CD14-positive monocyte (primary cell): ENCODE measurements at regions not wholly inside any gene's neighbourhood (a gene's known extent, or its start where the extent isn't known, plus 50 kb on each side); places are given as distances from the start of the nearest gene placed in this dataset.

Source experiments
- DNase-seq, 3 donors: peaks; one replicate each; pipeline ENCODE4 v3.0.0-alpha.2; 2011 to 2022
- H2AFZ ChIP-seq: 2 replicates; pipeline ENCODE4 v1.6.0; 2012; ENCODE audit warnings: mild to moderate bottlenecking, low read depth, low read length, inconsistent platforms; ENCODE audit not compliant: insufficient read depth, poor library complexity, severe bottlenecking
- H3K27ac ChIP-seq, 2 donors: 1 replicate in 1 of 2; 2 replicates in 1 of 2; pipeline ENCODE4 v1.5.1; 2012 to 2013; ENCODE audit warnings: low read length in 2 of 2, control low read depth in 1 of 2, inconsistent platforms in 1 of 2, low read depth in 1 of 2, mild to moderate bottlenecking in 1 of 2
- H3K27me3 ChIP-seq, 2 donors: one replicate each; pipeline versions ENCODE4 v1.6.0 to v1.6.1; 2011 to 2013; ENCODE audit warnings: low read length in 2 of 2; ENCODE audit not compliant: control insufficient read depth in 2 of 2, insufficient read depth in 2 of 2
- H3K36me3 ChIP-seq, 2 donors: replicated peaks in 1 of 2; 1 replicate in 1 of 2; 2 replicates in 1 of 2; pipeline versions ENCODE4 v1.5.1 to v1.6.1; 2012 to 2013; ENCODE audit warnings: low read length in 2 of 2, control low read depth in 1 of 2, inconsistent platforms in 1 of 2, mild to moderate bottlenecking in 1 of 2; ENCODE audit not compliant: insufficient read depth in 2 of 2, control insufficient read depth in 1 of 2
- H3K4me1 ChIP-seq, 2 donors: 1 replicate in 1 of 2; 2 replicates in 1 of 2; pipeline versions ENCODE4 v1.5.1 to v1.6.1; 2012 to 2013; ENCODE audit warnings: low read length in 2 of 2, control low read depth in 1 of 2, inconsistent platforms in 1 of 2, mild to moderate bottlenecking in 1 of 2, moderate library complexity in 1 of 2; ENCODE audit not compliant: insufficient read depth in 2 of 2, control insufficient read depth in 1 of 2
- H3K4me2 ChIP-seq: replicated peaks from 2 replicates; pipeline ENCODE3; 2012; ENCODE audit warnings: low read length, moderate library complexity, mild to moderate bottlenecking; ENCODE audit not compliant: poor library complexity, severe bottlenecking; ENCODE audit errors: extremely low read depth
- H3K4me3 ChIP-seq, 3 experiments: fragments of 200-600 bp in 1 of 3; sonication (generic) in 1 of 3; replicated peaks in 1 of 3; 1 replicate in 2 of 3; 2 replicates in 1 of 3; pipeline ENCODE4 v1.5.1; 2011 to 2013; ENCODE audit warnings: low read length in 3 of 3, mild to moderate bottlenecking in 3 of 3, control low read depth in 2 of 3, low read depth in 2 of 3, inconsistent platforms in 1 of 3, moderate library complexity in 1 of 3
- H3K79me2 ChIP-seq: 2 replicates; pipeline ENCODE4 v1.6.0; 2012; ENCODE audit warnings: mild to moderate bottlenecking, control low read depth, inconsistent platforms, low read length, moderate library complexity; ENCODE audit not compliant: insufficient read depth
- H3K9ac ChIP-seq: 2 replicates; pipeline ENCODE4 v1.6.0; 2017; ENCODE audit warnings: low read length, mild to moderate bottlenecking; ENCODE audit not compliant: insufficient read depth, poor library complexity, severe bottlenecking
- H3K9me3 ChIP-seq, 2 donors: replicated peaks in 1 of 2; 1 replicate in 1 of 2; 2 replicates in 1 of 2; pipeline versions ENCODE4 v1.5.1 to v1.6.1; 2012 to 2013; ENCODE audit warnings: low read length in 2 of 2, control low read depth in 1 of 2; ENCODE audit not compliant: control insufficient read depth in 1 of 2, insufficient read depth in 1 of 2
- H4K20me1 ChIP-seq: 2 replicates; pipeline ENCODE4 v1.6.0; 2012; ENCODE audit warnings: mild to moderate bottlenecking, low read length, control low read depth, moderate library complexity; ENCODE audit not compliant: insufficient read depth
- H3K27ac Mint-ChIP-seq, 7 donors: one replicate each; pipeline ENCODE4 v1.8.0; 2020; ENCODE audit warnings: mild to moderate bottlenecking in 7 of 7, mixed read lengths in 7 of 7, moderate library complexity in 6 of 7, inconsistent platforms in 2 of 7
- H3K27me3 Mint-ChIP-seq, 3 donors: one replicate each; pipeline ENCODE4 v1.8.0; 2021 to 2022; ENCODE audit warnings: low read depth in 3 of 3, mild to moderate bottlenecking in 3 of 3, mixed read lengths in 3 of 3, moderate library complexity in 3 of 3, inconsistent platforms in 1 of 3
- H3K36me3 Mint-ChIP-seq, 2 donors: one replicate each; pipeline ENCODE4 v1.8.0; 2020; ENCODE audit warnings: mixed read lengths in 2 of 2, inconsistent platforms in 1 of 2, mild to moderate bottlenecking in 1 of 2
- H3K4me1 Mint-ChIP-seq: one replicate; pipeline ENCODE4 v1.8.0; 2020; ENCODE audit warnings: mild to moderate bottlenecking, mixed read lengths
- H3K4me3 Mint-ChIP-seq, 2 donors: one replicate each; pipeline ENCODE4 v1.8.0; 2020; ENCODE audit warnings: mild to moderate bottlenecking in 2 of 2, mixed read lengths in 2 of 2, moderate library complexity in 1 of 2
- H3K9me3 Mint-ChIP-seq, 7 donors: one replicate each; pipeline ENCODE4 v1.8.0; 2020 to 2022; ENCODE audit warnings: mixed read lengths in 7 of 7, mild to moderate bottlenecking in 6 of 7, moderate library complexity in 6 of 7, inconsistent platforms in 2 of 7
- CTCF ChIP-seq: fragments of 200-600 bp; IDR thresholded peaks from one replicate; pipeline ENCODE4 v1.8.0; 2022; ENCODE audit warnings: antibody characterized with exemption, mild to moderate bottlenecking
- WGBS: methylation state at CpG from one replicate; pipeline ENCODE4 v1.1.5; 2013; ENCODE audit warnings: missing lambda C conversion rate; ENCODE audit not compliant: insufficient coverage; 5-methylcytosine and 5-hydroxymethylcytosine counted together
- intact Hi-C, 2 donors: fragments of 100-400 bp; cut with micrococcal nuclease; formaldehyde crosslinking; loops; one replicate each; pipeline versions ENCODE4 v1.15.0 to v1.15.1; 2023

- Histone ChIP-seq H3K27me3 (peaks cover 0 to 4% of the 10 kb centered on the region in 2 donors), H3K79me2 (no peaks in the 10 kb centered on the region), H4K20me1 (no peaks in the 10 kb centered on the region), H3K27ac (no peak overlapping the region), H2AFZ (no peak overlapping the region), H3K9me3 (no peaks in the 10 kb centered on the region), H3K36me3 (no peaks in the 10 kb centered on the region), H3K4me3 (no peak overlapping the region), H3K4me1 (no peaks in the 10 kb centered on the region), H3K9ac (no peak overlapping the region), H3K4me2 (no peak overlapping the region)
- intact Hi-C loops = no loop called here
- Mint-ChIP-seq H3K9me3 (peaks cover 0 to 5% (median 2%) of the 10 kb centered on the region in 7 donors), H3K4me1 (no peaks in the 10 kb centered on the region), H3K4me3 (no peak overlapping the region), H3K27ac (no peak overlapping the region), H3K27me3 (peaks cover 0 to 2% (median 0%) of the 10 kb centered on the region in 3 donors), H3K36me3 (no peaks in the 10 kb centered on the region)
- no peak for TF ChIP-seq CTCF
- WGBS = 100% methylated on average over 1 of the region's 1 CpG
- DNase-seq = no peak
Measured at GRCh38 chr5:110027527-110028322, 338.0 kb downstream of the MAN2A1 start.

- H3K9me3 Mint-ChIP-seq = peaks cover 0 to 4% (median 0%) of the 10 kb centered on the region in 7 donors
- DNase-seq = no peak
Measured at GRCh38 chr5:110031402-110032140, 341.8 kb downstream of the MAN2A1 start.

More at GRCh38 chr5:110031402-110032140, 341.8 kb downstream of the MAN2A1 start:
- no peak for TF ChIP-seq CTCF
- Histone ChIP-seq H3K27me3 (peaks cover 0 to 4% of the 10 kb centered on the region in 2 donors), H2AFZ (no peak overlapping the region), H3K79me2 (no peaks in the 10 kb centered on the region), H3K9ac (no peak overlapping the region), H3K4me2 (no peak overlapping the region), H3K36me3 (no peaks in the 10 kb centered on the region), H4K20me1 (no peaks in the 10 kb centered on the region), H3K4me1 (no peaks in the 10 kb centered on the region), H3K9me3 (no peaks in the 10 kb centered on the region), H3K27ac (no peak overlapping the region), H3K4me3 (no peak overlapping the region)
- Mint-ChIP-seq H3K27ac (no peak overlapping the region), H3K4me1 (no peaks in the 10 kb centered on the region), H3K4me3 (no peak overlapping the region), H3K36me3 (no peaks in the 10 kb centered on the region), H3K27me3 (peaks cover 0 to 2% (median 0%) of the 10 kb centered on the region in 3 donors)
- intact Hi-C loops = no loop called here
